Gastroesophageal sphincter (tissue), 4 donors: ENCODE measurements at regions not wholly inside any gene's neighbourhood (a gene's known extent, or its start where the extent isn't known, plus 50 kb on each side); places are given as distances from the start of the nearest gene placed in this dataset.

Experiments
- ATAC-seq: fragments of 150-250 bp; one replicate; pipeline ENCODE4 v1.9.1; 2016; ENCODE audit warnings: mild to moderate bottlenecking, moderate library complexity
- H3K27ac ChIP-seq, 4 donors: fragments of 200-600 bp; sonication (generic) in 3 of 4; 1 replicate in 3 of 4; 2 replicates in 1 of 4; pipeline ENCODE4 v1.5.1; 2016 to 2019
- H3K27me3 ChIP-seq: fragments of 200-600 bp; sonication (generic); one replicate; pipeline ENCODE4 v1.5.1; 2019
- H3K36me3 ChIP-seq, 2 donors: fragments of 200-600 bp; sonication (generic); one replicate each; pipeline ENCODE4 v1.5.1; 2019; ENCODE audit warnings: control low read depth in 1 of 2
- H3K4me1 ChIP-seq, 3 donors: fragments of 200-600 bp; sonication (generic); 1 replicate in 2 of 3; 2 replicates in 1 of 3; pipeline ENCODE4 v1.5.1; 2016 to 2019; ENCODE audit warnings: control low read depth in 2 of 3
- H3K4me3 ChIP-seq, 2 donors: fragments of 200-600 bp; sonication (generic); one replicate each; pipeline ENCODE4 v1.5.1; 2019; ENCODE audit warnings: mild to moderate bottlenecking in 1 of 2, moderate library complexity in 1 of 2
- H3K9me3 ChIP-seq, 3 donors: fragments of 200-600 bp; sonication (generic); one replicate each; pipeline ENCODE4 v1.5.1; 2017 to 2019; ENCODE audit warnings: control low read depth in 2 of 3
- EP300 ChIP-seq: sonication (generic); formaldehyde crosslinking; IDR thresholded peaks from one replicate; pipeline ENCODE4 v1.6.1; 2017; ENCODE audit warnings: antibody characterized with exemption, mild to moderate bottlenecking
- POLR2A ChIP-seq, 2 donors: fragments of 450-650 bp; IDR thresholded peaks; one replicate each; pipeline ENCODE4 v1.6.1; 2017; ENCODE audit warnings: antibody characterized with exemption in 2 of 2, mild to moderate bottlenecking in 2 of 2, moderate library complexity in 1 of 2
- POLR2AphosphoS5 ChIP-seq: sonication (generic); formaldehyde crosslinking; IDR thresholded peaks from one replicate; pipeline ENCODE4 v1.6.1; 2017; ENCODE audit warnings: antibody characterized with exemption
- WGBS, 2 donors: methylation state at CpG; one replicate each; pipeline ENCODE4 v1.1.5; 2018; ENCODE audit warnings: low coverage in 1 of 2; 5-methylcytosine and 5-hydroxymethylcytosine counted together
- TF ChIP-seq, protein P1 (sequence below), 4 experiments: fragments of 200-600 bp in 2 of 4; fragments of 450-650 bp in 2 of 4; sonication (generic) in 1 of 4; IDR thresholded peaks; one replicate each; pipeline ENCODE4 v1.5.1; 2017 to 2019; ENCODE audit warnings: antibody characterized with exemption in 4 of 4, mild to moderate bottlenecking in 2 of 4, moderate library complexity in 2 of 4

DNA sequence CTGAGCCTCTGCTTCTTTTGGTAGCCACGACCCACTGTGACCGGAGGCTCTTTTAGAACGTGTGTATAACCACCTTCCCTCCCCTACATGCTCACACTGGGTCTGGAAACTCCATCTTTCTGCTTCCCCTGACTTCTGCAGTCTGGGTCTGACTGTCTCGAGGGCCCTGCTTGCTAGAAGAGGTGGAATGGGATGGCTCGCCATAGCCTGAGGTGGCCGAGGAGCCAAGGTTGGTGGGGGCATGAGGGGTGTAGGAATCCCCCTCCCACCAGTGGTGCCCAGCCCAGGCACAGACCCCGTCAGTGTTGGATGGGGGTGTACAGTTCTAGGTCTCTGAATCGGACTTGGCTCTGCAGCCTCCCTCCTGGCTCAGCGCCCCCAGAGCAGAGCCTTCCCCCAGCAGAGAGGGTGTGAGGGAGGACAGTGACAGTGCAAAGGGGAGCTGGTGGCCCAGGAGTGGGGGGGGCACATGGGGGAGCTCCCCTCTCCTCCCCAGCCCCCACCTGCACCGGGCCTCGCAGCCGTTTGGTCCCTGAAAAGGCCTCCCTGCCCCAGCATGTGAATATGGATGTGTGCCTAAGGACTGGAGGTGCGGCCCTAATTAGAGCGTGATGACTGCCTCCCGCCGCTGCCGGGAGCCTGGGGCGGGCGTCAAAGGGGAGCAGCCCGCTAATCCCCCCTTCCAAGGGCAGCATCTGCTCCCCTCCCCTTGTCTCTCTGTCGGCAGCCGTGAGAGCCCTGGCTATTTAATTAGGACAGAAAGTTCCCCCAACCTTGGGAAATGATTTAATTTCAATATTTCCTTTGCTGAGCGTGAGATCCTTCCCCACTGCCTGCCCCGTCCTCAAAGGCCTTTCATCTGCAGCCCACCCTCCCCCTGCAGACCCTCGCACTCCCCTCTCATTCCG lies 196.2 kb upstream of the C14orf180 start:
- no peaks in the 10 kb centered on the region for H3K36me3 ChIP-seq
- peaks cover 0 to 34% (median 0%) of the 10 kb centered on the region in 3 donors for H3K9me3 ChIP-seq
- H3K4me3 ChIP-seq = no peak overlapping the region
- H3K4me1 ChIP-seq = no peaks in the 10 kb centered on the region
- H3K27me3 ChIP-seq = peaks cover 73% of the 10 kb centered on the region
- H3K27ac ChIP-seq = no peak overlapping the region
- 0 to 6% methylated on average over 3 to 9 of the region's 26 CpGs for WGBS, 2 donors
- TF ChIP-seq EP300 (no peak), POLR2AphosphoS5 (no peak), POLR2A (IDR thresholded peaks at IDR 0.05) (no peak)
- TF ChIP-seq, protein P1, sequence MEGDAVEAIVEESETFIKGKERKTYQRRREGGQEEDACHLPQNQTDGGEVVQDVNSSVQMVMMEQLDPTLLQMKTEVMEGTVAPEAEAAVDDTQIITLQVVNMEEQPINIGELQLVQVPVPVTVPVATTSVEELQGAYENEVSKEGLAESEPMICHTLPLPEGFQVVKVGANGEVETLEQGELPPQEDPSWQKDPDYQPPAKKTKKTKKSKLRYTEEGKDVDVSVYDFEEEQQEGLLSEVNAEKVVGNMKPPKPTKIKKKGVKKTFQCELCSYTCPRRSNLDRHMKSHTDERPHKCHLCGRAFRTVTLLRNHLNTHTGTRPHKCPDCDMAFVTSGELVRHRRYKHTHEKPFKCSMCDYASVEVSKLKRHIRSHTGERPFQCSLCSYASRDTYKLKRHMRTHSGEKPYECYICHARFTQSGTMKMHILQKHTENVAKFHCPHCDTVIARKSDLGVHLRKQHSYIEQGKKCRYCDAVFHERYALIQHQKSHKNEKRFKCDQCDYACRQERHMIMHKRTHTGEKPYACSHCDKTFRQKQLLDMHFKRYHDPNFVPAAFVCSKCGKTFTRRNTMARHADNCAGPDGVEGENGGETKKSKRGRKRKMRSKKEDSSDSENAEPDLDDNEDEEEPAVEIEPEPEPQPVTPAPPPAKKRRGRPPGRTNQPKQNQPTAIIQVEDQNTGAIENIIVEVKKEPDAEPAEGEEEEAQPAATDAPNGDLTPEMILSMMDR (IDR thresholded peaks at IDR 0.05) = no peak
- no peak for ATAC-seq

DNA sequence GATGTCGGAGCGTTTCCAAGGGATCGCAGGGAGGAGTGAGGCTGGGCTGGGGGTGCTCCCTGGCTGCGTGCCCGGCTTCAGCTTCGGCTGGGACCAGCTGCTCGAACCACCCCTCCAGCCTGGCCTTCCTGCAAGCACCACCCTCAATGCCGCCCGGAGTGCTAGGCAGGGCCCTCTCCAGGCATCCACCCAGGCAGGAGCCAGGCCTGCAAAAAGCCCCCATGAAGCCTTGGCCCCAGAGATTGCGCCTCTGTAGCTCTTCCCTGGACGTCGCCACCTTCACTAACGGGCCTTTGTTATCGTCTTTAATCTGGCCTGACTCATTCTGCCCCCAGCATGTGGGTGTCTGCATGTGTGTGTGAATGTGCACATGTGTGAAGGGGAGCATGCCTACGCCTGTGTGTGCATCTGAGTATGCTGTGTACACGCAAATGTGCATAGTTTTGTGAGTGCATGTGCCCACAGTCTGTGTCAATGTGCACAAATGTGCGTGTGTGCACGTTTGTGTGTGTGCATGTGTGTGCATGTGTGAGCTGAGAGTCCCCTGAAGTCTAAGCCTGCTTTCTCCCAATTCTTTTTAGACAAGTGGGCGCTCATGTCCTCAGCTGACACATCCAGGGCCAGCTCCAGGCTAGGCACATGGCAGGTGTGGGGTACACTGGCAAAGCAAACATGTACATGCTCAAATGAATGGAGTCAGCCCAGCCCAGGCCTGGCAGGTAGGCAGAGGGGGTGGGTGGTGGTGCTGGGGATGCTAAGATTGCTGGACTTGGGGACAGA lies 195.4 kb upstream of the C14orf180 start:
- ATAC-seq = no peak
- H3K9me3 ChIP-seq = peaks cover 0 to 30% (median 0%) of the 10 kb centered on the region in 3 donors
- no peaks in the 10 kb centered on the region for H3K36me3 ChIP-seq
- no peak overlapping the region for H3K4me3 ChIP-seq
- no peak overlapping the region for H3K27ac ChIP-seq
- no peaks in the 10 kb centered on the region for H3K4me1 ChIP-seq
- TF ChIP-seq, protein P1 (IDR thresholded peaks at IDR 0.05) = no peak
- 27 to 67% methylated on average over 5 to 11 of the region's 19 CpGs for WGBS, 2 donors
- peaks cover 64% of the 10 kb centered on the region for H3K27me3 ChIP-seq

DNA sequence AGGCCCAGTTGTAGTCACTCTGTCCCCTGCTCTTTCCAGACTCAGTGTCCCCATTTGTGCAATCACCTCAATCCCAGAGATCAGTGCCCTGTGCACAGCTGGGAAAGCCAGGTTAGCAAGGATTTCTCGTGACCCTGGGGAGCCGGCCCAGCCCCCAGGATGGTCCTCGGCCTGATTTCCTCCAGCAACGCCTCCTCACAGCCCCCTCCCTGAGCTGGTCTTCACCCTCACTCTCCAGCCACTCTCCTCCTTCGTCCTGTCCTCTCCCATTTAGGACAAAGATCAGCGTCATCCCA lies 194.8 kb upstream of the C14orf180 start:
- Histone ChIP-seq H3K27me3 (peaks cover 59% of the 10 kb centered on the region), H3K4me3 (no peak overlapping the region), H3K27ac (no peak overlapping the region), H3K4me1 (no peaks in the 10 kb centered on the region), H3K9me3 (peaks cover 0 to 25% (median 0%) of the 10 kb centered on the region in 3 donors), H3K36me3 (no peaks in the 10 kb centered on the region)
- no peak for ATAC-seq
- 92% methylated on average over 2 of the region's 6 CpGs; no CpG with 5 or more reads in 1 of the 2 donors for WGBS, 2 donors
- TF ChIP-seq EP300 (no peak), POLR2AphosphoS5 (no peak), POLR2A (IDR thresholded peaks at IDR 0.05) (no peak)
- TF ChIP-seq, protein P1 (IDR thresholded peaks at IDR 0.05) = no peak

DNA sequence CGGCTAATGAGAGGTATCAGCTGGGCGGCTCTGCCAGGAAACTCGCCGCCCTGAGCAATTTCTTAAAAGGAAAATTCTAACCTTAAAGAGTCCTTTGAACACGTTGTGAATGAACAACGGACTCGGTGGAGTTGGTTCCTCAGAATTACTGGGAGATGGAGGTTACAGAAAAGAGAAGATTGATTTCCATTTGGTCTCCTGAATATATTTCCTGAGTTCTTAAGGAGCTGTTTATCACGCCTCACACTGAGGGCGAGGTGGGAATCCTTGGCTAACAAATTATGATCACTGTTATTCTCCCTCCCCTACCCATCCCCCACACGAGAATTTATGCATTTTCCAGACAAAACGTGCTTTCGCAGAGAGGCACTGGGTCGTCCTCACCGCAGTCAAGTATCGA lies 194.5 kb upstream of the C14orf180 start:
- ATAC-seq = no peak
- Histone ChIP-seq H3K27me3 (peaks cover 55% of the 10 kb centered on the region), H3K9me3 (peaks cover 0 to 21% (median 0%) of the 10 kb centered on the region in 3 donors), H3K36me3 (no peaks in the 10 kb centered on the region), H3K4me3 (no peak overlapping the region), H3K27ac (no peak overlapping the region), H3K4me1 (no peaks in the 10 kb centered on the region)
- 81% methylated on average over 9 to 14 of the region's 15 CpGs for WGBS, 2 donors
- TF ChIP-seq, protein P1 (IDR thresholded peaks at IDR 0.05) = no peak
- TF ChIP-seq POLR2A (IDR thresholded peaks at IDR 0.05) (no peak), POLR2AphosphoS5 (no peak), EP300 (no peak)
